Heart right ventricle (tissue), 16 donors: ENCODE measurements at regions not wholly inside any gene's neighbourhood (a gene's known extent, or its start where the extent isn't known, plus 50 kb on each side); places are given as distances from the start of the nearest gene placed in this dataset.

Experiments
- ATAC-seq, 8 donors: fragments of 200-7000 bp; cut with Tn5 transposase; one replicate each; pipeline ENCODE4 v1.9.1; 2020; ENCODE audit warnings: mild to moderate bottlenecking in 8 of 8, moderate library complexity in 8 of 8, moderate number of reproducible peaks in 1 of 8
- DNase-seq, 2 donors: peaks; one replicate each; pipeline ENCODE4 v3.0.0-alpha.2; 2020
- H3K27ac ChIP-seq, 10 donors: fragments of 200-600 bp; sonication (generic) in 2 of 10; one replicate each; pipeline versions ENCODE4 v1.5.0 to v1.8.0; 2020 to 2022; ENCODE audit warnings: mild to moderate bottlenecking in 3 of 10
- H3K27me3 ChIP-seq, 7 donors: fragments of 200-600 bp; one replicate each; pipeline ENCODE4 v1.8.0; 2021 to 2022; ENCODE audit warnings: mild to moderate bottlenecking in 2 of 7
- H3K36me3 ChIP-seq, 9 donors: fragments of 200-600 bp; sonication (generic) in 1 of 9; one replicate each; pipeline versions ENCODE4 v1.5.0 to v1.8.0; 2020 to 2022; ENCODE audit warnings: mild to moderate bottlenecking in 2 of 9
- H3K4me1 ChIP-seq, 9 donors: fragments of 200-600 bp; sonication (generic) in 1 of 9; one replicate each; pipeline versions ENCODE4 v1.5.0 to v1.8.0; 2020 to 2022; ENCODE audit warnings: mild to moderate bottlenecking in 4 of 9
- H3K4me3 ChIP-seq, 10 donors: fragments of 200-600 bp; sonication (generic) in 2 of 10; one replicate each; pipeline versions ENCODE4 v1.5.0 to v1.8.0; 2020 to 2022; ENCODE audit warnings: mild to moderate bottlenecking in 7 of 10, moderate library complexity in 2 of 10
- H3K9me3 ChIP-seq, 11 donors: fragments of 200-600 bp in 10 of 11; sonication (generic) in 2 of 11; one replicate each; pipeline versions ENCODE4 v1.5.0 to v1.8.0; 2013 to 2022; ENCODE audit warnings: mild to moderate bottlenecking in 2 of 11, control low read depth in 1 of 11, moderate library complexity in 1 of 11
- WGBS, 2 donors: extraction: QIAGEN DNeasy Blood & Tissue Kit; methylation state at CpG; one replicate each; pipeline ENCODE4 v1.1.7; 2013; ENCODE audit warnings: inconsistent platforms in 1 of 2; 5-methylcytosine and 5-hydroxymethylcytosine counted together
- intact Hi-C, 10 donors: fragments of 100-400 bp; cut with DNase I; formaldehyde crosslinking; loops; one replicate each; pipeline versions ENCODE4 v1.11.1 to v1.14.2; 2022
- TF ChIP-seq, protein P1 (sequence below), 9 donors: fragments of 200-600 bp; sonication (generic) in 2 of 9; IDR thresholded peaks; one replicate each; pipeline versions ENCODE4 v1.5.0 to v1.8.0; 2021 to 2022; ENCODE audit warnings: antibody characterized with exemption in 9 of 9, mild to moderate bottlenecking in 5 of 9, moderate library complexity in 1 of 9
- donor health status: Arrhythmogenic right ventricular cardiomyopathy.
- donor health status: ischemic (EF 13 %, LVEDD 7.1; RV severe dilation, severe dysfunction).
- donor health status: healthy with polysubstance abuse.
- donor health status: DM: no; HTN: yes; CAD: no.
- donor health status: DM: no; HTN: no; CAD: no.
- donor health status: ischemic (EF 25% LVEDD 6.9; RV normal size, moderate dysfunction).
- donor health status: ischemic (EF 25% LVEDD 5.7; RV mildly dilated, moderate dysfunction).
- donor health status: healthy.
- donor health status: DM: yes; HTN: yes; CAD: no.
- donor health status: Ischemic cardiomyopathy.
- donor health status: ischemic (EF 35%, LVEDD 5.7; RV mildly dilated, moderate dysfunction).
- donor health status: nonischemic (EF 11% LVEDD 7.7; RV severe dilation, severe dysfunction).
- donor health status: DM: yes; HTN: yes; CAD: no.
- donor health status: PGD.
- donor health status: ischemic (EF 29% LVEDD 5.4; RV normal size, mild dysfunction).
- donor health status: nonischemic (EF 23%, LVEDD 6.1; RV moderate dilation, normal function).

DNA sequence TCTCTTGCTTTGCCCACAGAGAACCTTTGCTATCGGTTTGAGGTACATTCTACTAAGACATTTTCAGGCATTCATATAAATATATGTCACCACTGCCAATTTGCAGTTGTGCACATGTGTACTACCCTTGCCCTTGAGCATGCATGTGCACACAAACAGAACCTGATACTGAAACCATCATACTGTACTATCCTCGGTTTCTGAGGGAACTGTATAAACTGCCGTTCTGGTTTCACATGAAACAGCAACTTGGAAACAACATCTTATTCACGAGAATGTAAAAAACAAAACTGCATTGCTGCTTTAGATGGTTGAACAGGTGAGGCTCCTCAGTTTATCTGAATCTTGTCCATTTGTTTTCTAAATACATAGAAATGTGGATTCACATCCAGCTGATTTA is 151.2 kb upstream of the TMEM170B start:
- no peak for ATAC-seq
- peaks cover 0 to 24% (median 18%) of the 10 kb centered on the region in 9 donors for H3K4me1 ChIP-seq
- 79 to 90% methylated on average over 4 of the region's 4 CpGs for WGBS, 2 donors
- no peaks in the 10 kb centered on the region for H3K9me3 ChIP-seq
- no peak overlapping the region for H3K4me3 ChIP-seq
- no peaks in the 10 kb centered on the region for H3K36me3 ChIP-seq
- TF ChIP-seq, protein P1, sequence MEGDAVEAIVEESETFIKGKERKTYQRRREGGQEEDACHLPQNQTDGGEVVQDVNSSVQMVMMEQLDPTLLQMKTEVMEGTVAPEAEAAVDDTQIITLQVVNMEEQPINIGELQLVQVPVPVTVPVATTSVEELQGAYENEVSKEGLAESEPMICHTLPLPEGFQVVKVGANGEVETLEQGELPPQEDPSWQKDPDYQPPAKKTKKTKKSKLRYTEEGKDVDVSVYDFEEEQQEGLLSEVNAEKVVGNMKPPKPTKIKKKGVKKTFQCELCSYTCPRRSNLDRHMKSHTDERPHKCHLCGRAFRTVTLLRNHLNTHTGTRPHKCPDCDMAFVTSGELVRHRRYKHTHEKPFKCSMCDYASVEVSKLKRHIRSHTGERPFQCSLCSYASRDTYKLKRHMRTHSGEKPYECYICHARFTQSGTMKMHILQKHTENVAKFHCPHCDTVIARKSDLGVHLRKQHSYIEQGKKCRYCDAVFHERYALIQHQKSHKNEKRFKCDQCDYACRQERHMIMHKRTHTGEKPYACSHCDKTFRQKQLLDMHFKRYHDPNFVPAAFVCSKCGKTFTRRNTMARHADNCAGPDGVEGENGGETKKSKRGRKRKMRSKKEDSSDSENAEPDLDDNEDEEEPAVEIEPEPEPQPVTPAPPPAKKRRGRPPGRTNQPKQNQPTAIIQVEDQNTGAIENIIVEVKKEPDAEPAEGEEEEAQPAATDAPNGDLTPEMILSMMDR (IDR thresholded peaks at IDR 0.05) = no peak
- peaks cover 0 to 4% (median 0%) of the 10 kb centered on the region in 7 donors for H3K27me3 ChIP-seq
- no peak for DNase-seq
- intact Hi-C loops = no loop called here
- H3K27ac ChIP-seq = no peak overlapping the region

GRCh38 chr6:11384531-11385309 is 152.3 kb upstream of the NEDD9 start:
- WGBS, 2 donors = 75 to 82% methylated on average over 7 of the region's 7 CpGs
- Histone ChIP-seq H3K9me3 (no peaks in the 10 kb centered on the region), H3K4me3 (no peak overlapping the region), H3K27ac (no peak overlapping the region), H3K4me1 (peaks cover 0 to 32% (median 9%) of the 10 kb centered on the region in 9 donors), H3K36me3 (no peaks in the 10 kb centered on the region), H3K27me3 (peaks cover 0 to 4% (median 0%) of the 10 kb centered on the region in 7 donors)
- intact Hi-C loops = no loop called here
- no peak for ATAC-seq
- DNase-seq = no peak
- TF ChIP-seq, protein P1 (IDR thresholded peaks at IDR 0.05) = no peak

GRCh38 chr6:11381801-11382513 is 149.5 kb upstream of the NEDD9 start:
- WGBS, 2 donors = 81 to 87% methylated on average over 13 of the region's 13 CpGs
- Histone ChIP-seq H3K4me3 (peak overlapping the region in 3 of 10 donors; percentile 21 to 60 (median 30)), H3K4me1 (peaks cover 0 to 27% (median 0%) of the 10 kb centered on the region in 9 donors), H3K36me3 (no peaks in the 10 kb centered on the region), H3K9me3 (no peaks in the 10 kb centered on the region), H3K27ac (peak overlapping the region in 4 of 10 donors; percentile 1 to 92 (median 40)), H3K27me3 (no peaks in the 10 kb centered on the region)
- DNase-seq (peak in 1 of 2 donors; percentile 20), ATAC-seq (peak in 7 of 8 donors; percentile 49 to 76 (median 67))
- intact Hi-C loops = no loop called here
- TF ChIP-seq, protein P1 (IDR thresholded peaks at IDR 0.05) = no peak

- Histone ChIP-seq H3K4me3 (peak overlapping the region in 2 of 10 donors; percentile 30 to 60), H3K9me3 (no peaks in the 10 kb centered on the region), H3K27ac (peak overlapping the region in 3 of 10 donors; percentile 1 to 92 (median 46)), H3K4me1 (peaks cover 0 to 33% (median 0%) of the 10 kb centered on the region in 9 donors), H3K27me3 (no peaks in the 10 kb centered on the region), H3K36me3 (no peaks in the 10 kb centered on the region)
- TF ChIP-seq, protein P1 (IDR thresholded peaks at IDR 0.05) = no peak
- ATAC-seq = peak in 1 of 8 donors; percentile 21
- intact Hi-C loops = no loop called here
- 89 to 91% methylated on average over 12 of the region's 12 CpGs for WGBS, 2 donors
- no peak for DNase-seq
Measured at GRCh38 chr6:11380969-11381744, 148.7 kb upstream of the NEDD9 start.
